Spleen (tissue), 7 donors: ENCODE measurements at regions not wholly inside any gene's neighbourhood (a gene's known extent, or its start where the extent isn't known, plus 50 kb on each side); places are given as distances from the start of the nearest gene placed in this dataset.

Experiments used
- CTCF ChIP-seq, 11 experiments: fragments of 200-600 bp in 7 of 11; fragments of 450-650 bp in 4 of 11; sonication (generic) in 4 of 11; IDR thresholded peaks in 8 of 11; conservative IDR thresholded peaks in 3 of 11; 1 replicate in 7 of 11; 2 replicates in 4 of 11; pipeline versions ENCODE4 v1.4.0 to v1.8.0; 2016 to 2021; ENCODE audit warnings: antibody characterized with exemption in 11 of 11, inconsistent platforms in 4 of 11, mild to moderate bottlenecking in 1 of 11
- POLR2A ChIP-seq, 3 donors: fragments of 450-650 bp; IDR thresholded peaks; one replicate each; pipeline ENCODE4 v1.5.1; 2017; ENCODE audit warnings: antibody characterized with exemption in 3 of 3, mild to moderate bottlenecking in 1 of 3
- donor health status: DM: no; HTN: no; CAD: no; lungs with moderate emphysema.
- donor health status: DM: no; HTN: no; CAD: no.
- donor health status: DM: no; HTN: no; CAD: no.

- TF ChIP-seq CTCF (IDR thresholded peaks at IDR 0.05 in 8 of 11, conservative IDR thresholded peaks at IDR 0.05 in 3 of 11) (no peak), POLR2A (IDR thresholded peaks at IDR 0.05) (no peak)
Observed at GRCh38 chr15:70297465-70298058, 199.8 kb upstream of the TLE3 start.
